ENCODE measurements at regions not wholly inside any gene's neighbourhood (a gene's known extent, or its start where the extent isn't known, plus 50 kb on each side); places are given as distances from the start of the nearest gene placed in this dataset.

GRCh38 chr12:61956545-61956944 lies 303.7 kb upstream of the USP15 start:
- TF ChIP-seq CTCF (conservative IDR thresholded peaks at IDR 0.05) (no peak), ZFX (IDR thresholded peaks at IDR 0.05) (no peak)
